HG03460 (cell line): ENCODE measurements at regions not wholly inside any gene's neighbourhood (a gene's known extent, or its start where the extent isn't known, plus 50 kb on each side); places are given as distances from the start of the nearest gene placed in this dataset.

Source experiments
- ATAC-seq: cut with Tn5 transposase; IDR thresholded peaks from one replicate; pipeline ENCODE4 v1.9.1; 2021; ENCODE audit not compliant: unreplicated experiment

DNA sequence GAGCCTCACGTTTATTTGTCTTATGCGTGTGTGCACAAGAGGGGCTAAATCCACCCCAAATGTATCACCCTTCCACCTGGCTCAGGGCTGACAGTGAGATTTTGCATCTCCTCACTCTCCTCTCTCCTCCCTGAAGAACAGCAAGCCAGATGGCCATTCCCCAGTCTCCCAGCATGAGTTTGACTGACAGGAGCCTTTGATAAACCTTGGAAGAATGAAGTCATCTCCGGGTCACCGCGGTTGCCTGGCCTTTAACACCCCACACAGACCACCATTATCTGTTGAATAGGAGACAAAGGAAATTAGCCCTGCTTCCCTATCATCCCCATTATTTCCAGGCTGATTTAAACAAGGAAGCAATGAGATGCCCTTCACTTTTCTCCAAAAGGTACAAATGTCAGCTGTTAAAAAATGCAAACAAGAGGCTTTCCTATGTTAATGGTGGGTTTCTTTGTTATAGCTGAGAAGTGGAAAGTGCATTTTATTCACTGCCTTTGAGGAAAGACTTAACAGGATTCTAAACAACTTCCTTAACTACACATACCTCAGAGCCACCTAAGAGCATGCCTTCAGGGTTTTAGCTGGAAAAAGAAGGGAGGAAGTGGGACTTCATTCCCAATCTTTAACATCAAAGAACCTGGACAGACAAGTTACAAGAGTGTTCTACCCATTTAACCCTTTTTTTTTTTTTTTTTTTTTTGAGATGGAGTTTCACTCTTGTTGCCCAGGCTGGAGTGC, 524.8 kb upstream of the ID4 start:
- no peak for ATAC-seq

DNA sequence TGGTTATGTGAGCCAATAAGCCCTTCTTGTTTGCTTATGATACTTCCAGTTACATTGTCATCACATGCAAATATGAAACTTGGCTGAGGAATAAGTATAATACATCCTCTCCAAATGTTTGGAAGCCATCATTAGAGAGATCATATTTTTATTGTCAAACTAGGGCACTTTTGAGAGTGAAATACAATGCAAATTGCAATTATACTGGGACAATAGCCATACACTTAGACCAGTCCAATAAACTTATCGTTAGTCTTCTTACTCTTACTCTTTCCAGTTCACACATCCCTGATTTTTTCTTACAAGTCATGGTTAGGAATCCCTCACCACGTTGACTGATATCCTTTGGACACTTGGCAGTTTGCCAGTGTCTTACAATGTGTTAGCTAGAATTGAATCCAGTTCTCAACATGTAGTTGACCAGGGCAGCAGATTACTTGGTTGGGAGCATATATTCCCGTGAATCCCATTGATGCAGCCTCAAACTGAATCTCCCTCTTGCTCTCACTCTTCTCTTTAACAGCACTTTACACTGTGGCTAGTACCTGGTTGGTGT, 519.7 kb upstream of the ID4 start:
- no peak for ATAC-seq

DNA sequence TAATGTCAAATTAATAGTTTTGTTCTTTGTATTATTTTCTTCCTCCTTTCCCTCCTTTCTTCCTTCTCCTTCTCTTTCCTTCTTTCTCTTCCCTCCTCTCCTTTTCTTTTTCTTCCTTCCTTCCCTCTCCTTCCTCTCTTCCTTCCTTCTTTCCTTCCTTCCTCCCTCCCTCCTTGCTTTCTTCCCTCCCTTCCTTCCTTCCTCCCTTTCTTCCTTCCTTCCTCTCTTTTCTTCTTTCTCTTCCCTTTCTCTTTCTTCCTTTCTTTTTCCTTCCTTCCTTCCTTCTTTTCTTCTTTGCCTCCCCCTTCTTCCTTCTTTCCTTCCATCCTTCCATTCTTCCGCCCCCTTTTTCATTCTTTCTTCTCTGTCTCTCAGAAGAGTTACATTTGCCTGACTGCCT, 518.2 kb upstream of the ID4 start:
- no peak for ATAC-seq

GRCh38 chr6:19320111-19320581, 517.0 kb upstream of the ID4 start:
- ATAC-seq, result no peak

GRCh38 chr6:19322691-19323485, 514.3 kb upstream of the ID4 start:
- ATAC-seq, result no peak

DNA sequence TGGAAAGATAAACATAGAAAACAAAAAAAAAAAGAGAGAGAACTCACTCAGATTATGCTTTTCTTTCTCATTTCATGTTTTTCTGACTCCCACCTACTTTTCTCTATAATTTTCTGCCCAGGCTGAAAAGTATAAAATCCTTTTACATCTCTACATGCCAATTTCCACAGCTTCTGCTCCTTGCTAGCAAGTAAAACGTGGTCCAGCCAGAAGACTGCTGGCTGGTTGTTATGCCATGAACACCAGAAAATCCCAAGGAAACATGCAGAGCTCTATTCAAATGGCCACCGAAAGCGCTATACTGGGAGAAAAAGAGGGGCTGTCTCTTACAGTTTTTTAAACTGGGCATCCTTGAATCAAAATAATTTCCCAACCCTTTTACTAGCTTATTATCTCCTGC, 512.8 kb upstream of the ID4 start:
- ATAC-seq, result no peak

DNA sequence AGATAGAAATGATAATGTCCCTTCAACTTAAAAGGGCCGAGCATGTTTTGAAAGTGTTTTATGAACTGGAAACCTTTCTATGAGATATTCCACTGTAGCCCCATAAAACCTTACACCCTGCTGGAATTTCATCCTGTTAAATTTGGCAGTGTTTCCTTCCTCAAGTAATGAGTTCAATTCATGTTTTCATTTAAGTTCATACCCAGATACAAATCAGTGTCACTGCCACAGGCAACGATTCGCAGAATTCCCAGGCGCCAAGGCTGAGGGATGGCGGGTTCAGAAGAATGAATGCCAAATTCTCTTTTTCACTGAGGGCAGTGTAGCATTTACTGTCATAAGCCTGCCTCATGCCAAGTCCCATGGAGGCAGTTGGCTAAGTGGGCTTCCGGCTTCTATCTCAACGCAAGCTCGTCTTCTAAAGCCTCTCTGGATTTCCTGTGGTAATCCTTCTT, 511.8 kb upstream of the ID4 start:
- no peak for ATAC-seq

DNA sequence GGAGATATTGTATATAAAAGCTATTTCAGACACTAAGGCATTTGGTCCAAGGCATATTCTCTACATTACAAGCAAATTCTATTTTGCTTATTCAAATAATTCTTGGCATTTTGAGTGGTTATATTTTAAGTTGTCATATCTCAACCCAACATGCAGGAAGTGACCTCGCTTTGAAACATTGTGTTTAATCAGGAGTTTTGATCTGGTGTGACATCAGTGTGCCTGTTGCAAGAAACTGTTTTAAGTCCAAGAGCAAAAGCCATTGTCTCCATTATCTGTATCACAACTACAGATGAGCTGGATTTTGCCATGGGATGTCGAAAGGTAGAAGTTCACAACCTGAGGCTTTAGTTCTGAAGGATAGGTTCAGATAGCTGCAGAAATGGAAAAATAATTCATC, 509.9 kb upstream of the ID4 start:
- no peak for ATAC-seq

DNA sequence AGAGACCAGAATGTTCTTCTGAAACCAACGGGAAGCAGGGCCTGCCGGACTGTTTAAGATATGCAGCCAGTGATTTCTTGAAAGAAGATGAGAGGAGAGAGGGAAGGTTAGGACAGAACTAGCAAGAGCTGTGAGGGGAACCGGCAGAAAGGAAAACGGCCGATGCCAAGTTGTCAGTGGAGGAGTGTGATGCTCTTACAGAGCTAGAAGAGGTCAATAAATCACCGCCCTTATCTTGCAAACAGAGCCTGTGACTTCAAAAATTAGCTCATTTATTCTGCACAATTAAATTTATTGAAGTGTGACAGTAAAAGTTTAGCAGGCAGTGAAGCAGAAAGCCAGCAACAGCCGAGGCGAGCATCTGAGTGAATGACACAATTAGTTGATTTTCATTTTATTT, 509.5 kb upstream of the ID4 start:
- no peak for ATAC-seq

GRCh38 chr6:19329078-19329477, 508.1 kb upstream of the ID4 start:
- no peak for ATAC-seq

- no peak for ATAC-seq
Measured at GRCh38 chr6:19331089-19331488, 506.1 kb upstream of the ID4 start.

- ATAC-seq, result no peak
Measured at GRCh38 chr6:19332806-19333460, 504.2 kb upstream of the ID4 start.

- no peak for ATAC-seq
Measured at GRCh38 chr6:19333936-19334335, 503.2 kb upstream of the ID4 start.

DNA sequence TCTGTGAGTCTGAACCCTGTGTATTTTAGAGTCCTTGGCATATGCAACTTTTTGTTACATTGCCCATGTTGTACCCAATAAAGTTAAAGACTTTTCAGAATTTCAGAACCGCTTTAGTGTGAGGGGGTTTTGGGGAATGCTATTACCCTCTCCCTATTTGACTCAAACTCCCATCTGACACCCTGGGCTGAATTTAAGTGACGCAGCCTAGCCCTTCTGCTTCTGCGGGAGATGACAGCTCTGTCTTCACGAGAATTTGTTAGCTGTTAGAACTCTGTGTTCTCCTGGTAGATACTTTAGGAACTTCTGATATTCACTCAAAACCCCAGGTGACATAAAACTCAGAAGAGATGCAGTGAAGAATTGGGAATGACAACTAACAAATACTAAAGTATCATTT, 500.6 kb upstream of the ID4 start:
- ATAC-seq, result no peak

DNA sequence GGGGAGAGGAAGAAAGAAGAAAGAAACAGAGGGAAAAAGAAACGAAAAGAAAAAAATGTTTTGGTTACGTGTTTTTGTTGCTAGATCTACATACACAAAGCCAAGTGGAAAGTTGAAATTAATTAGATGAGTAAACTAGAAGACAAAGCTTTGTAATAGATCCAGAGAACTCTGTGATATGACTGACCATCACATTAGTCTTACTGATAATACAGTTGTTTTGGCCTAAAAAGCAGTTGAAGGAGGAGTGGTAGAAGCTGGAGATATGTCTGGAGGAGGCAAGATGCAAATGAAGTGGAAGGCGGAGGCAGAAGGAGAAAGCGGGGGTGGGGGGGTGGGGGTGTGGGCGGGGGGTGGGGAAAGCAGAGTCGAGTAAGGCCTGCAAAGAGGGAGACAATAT, 500.1 kb upstream of the ID4 start:
- ATAC-seq, result no peak

DNA sequence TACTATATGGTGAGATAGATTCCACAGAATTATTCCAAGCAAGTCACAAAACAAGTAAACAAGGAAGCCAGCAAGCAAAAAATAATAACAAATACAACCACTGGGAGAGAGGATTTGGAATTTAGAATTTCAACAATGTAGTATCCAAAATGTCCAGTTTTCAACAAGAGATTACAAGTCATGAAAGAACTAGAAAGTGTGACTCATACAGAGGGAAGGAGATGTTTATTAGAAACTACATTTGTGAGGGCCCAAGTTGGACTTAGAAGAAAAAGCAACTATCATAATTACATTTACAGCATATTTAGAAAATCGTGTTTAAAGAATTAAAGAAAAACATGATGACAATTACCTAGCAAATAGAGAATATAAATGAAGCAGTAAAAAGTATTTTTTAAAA, 494.6 kb upstream of the ID4 start:
- no peak for ATAC-seq

DNA sequence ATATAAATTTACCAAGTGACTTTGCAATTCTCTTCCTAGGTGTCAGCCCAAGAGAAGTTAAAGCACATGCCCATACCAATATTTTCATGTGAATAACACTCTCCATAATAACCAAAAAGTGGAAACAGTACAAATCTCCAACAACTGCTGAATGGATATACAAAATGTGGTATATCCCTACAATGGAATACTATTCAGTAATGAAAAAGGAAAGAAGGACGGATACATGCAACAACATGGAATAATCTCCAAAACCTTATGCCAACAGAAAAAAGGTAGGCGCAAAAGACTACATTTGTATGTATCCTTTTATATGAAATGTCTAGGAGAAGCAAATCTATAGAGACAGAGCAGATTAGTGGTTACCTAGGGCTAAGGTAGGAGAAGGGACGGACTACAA, 487.7 kb upstream of the ID4 start:
- no peak for ATAC-seq

- no peak for ATAC-seq
Measured at GRCh38 chr6:19354181-19354580, 483.0 kb upstream of the ID4 start.

DNA sequence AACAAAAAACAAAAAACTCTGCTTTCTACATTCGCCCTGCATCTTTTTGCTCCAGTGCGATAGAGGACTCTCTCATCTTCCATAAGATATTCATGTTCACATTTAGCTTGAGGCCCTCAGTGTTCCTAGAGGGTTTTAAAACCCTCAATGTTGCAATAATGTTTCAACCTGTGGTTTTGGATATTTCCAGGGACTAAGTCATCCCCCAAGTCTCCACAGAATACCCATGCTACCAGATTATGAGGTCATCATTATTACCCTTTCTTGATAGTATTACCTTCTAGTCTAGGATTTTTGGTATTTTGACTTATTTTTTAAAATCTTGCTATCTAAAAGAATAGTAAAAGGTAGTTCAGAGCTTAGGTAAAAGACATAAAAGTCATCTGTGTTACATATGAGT, 480.5 kb upstream of the ID4 start:
- no peak for ATAC-seq

DNA sequence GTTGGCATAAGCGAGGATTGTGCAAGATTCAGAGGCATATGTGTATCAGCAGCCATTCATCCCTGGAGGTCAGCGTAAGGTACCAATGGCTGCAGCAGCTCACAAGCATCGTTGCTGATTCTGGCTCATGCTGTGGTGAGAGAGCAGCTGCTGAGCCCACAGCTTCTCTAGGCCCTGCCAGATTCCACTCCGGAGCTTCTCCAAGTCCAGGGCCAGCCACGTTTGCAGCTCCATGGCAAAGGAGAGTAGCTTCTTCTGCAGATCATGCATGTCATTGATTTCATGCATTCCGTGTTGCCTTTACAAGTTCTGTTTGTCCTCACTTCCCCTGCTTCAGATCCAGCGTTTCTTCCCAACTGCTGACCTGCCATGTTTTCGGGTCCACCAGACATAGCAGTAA, 474.8 kb upstream of the ID4 start:
- ATAC-seq, result no peak

GRCh38 chr6:19368511-19368910, 468.7 kb upstream of the ID4 start:
- ATAC-seq, result no peak

GRCh38 chr6:19369785-19370184, 467.4 kb upstream of the ID4 start:
- ATAC-seq, result no peak
